HL-60 (cell line): ENCODE measurements at regions not wholly inside any gene's neighbourhood (a gene's known extent, or its start where the extent isn't known, plus 50 kb on each side); places are given as distances from the start of the nearest gene placed in this dataset.

Experiments
- POLR2AphosphoS5 ChIP-seq: IDR thresholded peaks from 2 replicates; pipeline ENCODE4 v1.6.1; 2012; ENCODE audit warnings: low read depth
- SPI1 ChIP-seq: IDR thresholded peaks from 2 replicates; pipeline ENCODE4 v1.6.1; 2012; ENCODE audit warnings: low read depth, mild to moderate bottlenecking, borderline replicate concordance

GRCh38 chr5:116626272-116626723 is 51.7 kb upstream of the SEMA6A start:
- no peak for TF ChIP-seq SPI1
- no peak for TF ChIP-seq POLR2AphosphoS5
